NB4 (cell line): ENCODE measurements at regions not wholly inside any gene's neighbourhood (a gene's known extent, or its start where the extent isn't known, plus 50 kb on each side); places are given as distances from the start of the nearest gene placed in this dataset.

ENCODE experiments used
- DNase-seq: peaks from one replicate; pipeline ENCODE4 v3.0.0; 2010; ENCODE audit warnings: low read depth
- H3K4me3 ChIP-seq: one replicate; pipeline ENCODE4 v1.5.1; 2011; ENCODE audit warnings: mild to moderate bottlenecking, low read depth, low read length, moderate library complexity
- MYC ChIP-seq: IDR thresholded peaks from 2 replicates; pipeline ENCODE4 v1.6.1; 2011; ENCODE audit warnings: low read depth, low read length
- POLR2A ChIP-seq: IDR thresholded peaks from 2 replicates; pipeline ENCODE4 v1.6.1; 2011; ENCODE audit warnings: mild to moderate bottlenecking; ENCODE audit not compliant: insufficient read length; ENCODE audit errors: extremely low read depth
- TF ChIP-seq, protein P1 (sequence below): IDR thresholded peaks from one replicate; pipeline ENCODE4 v1.5.1; 2012; ENCODE audit warnings: low read depth, low read length
- TF ChIP-seq, protein P2 (sequence below): IDR thresholded peaks from 2 replicates; pipeline ENCODE4 v1.6.1; 2011; ENCODE audit warnings: low read depth, low read length

DNA sequence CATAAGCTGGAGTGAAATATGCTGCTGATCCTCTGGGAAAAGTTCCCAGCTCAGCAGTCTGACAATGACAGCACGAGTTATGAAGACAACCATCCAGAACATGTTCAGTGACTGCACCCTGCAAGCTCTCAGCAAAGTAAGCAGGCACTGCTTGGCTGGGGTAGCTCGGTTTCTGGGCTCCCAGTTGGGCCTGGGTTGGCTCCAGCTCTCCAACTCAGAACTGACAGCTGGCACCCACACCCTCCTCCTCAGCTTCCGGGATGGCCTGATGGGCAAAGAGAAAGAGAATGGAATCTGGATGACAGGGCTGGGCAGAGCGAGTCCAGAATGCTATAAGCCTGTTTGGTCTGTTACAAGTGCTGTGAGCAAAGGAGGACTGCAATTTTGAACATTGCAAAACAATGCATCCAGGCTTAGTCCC, 185.0 kb downstream of the CSNK1G3 start:
- no peak overlapping the region for H3K4me3 ChIP-seq
- TF ChIP-seq MYC: no peak
- TF ChIP-seq, protein P1, sequence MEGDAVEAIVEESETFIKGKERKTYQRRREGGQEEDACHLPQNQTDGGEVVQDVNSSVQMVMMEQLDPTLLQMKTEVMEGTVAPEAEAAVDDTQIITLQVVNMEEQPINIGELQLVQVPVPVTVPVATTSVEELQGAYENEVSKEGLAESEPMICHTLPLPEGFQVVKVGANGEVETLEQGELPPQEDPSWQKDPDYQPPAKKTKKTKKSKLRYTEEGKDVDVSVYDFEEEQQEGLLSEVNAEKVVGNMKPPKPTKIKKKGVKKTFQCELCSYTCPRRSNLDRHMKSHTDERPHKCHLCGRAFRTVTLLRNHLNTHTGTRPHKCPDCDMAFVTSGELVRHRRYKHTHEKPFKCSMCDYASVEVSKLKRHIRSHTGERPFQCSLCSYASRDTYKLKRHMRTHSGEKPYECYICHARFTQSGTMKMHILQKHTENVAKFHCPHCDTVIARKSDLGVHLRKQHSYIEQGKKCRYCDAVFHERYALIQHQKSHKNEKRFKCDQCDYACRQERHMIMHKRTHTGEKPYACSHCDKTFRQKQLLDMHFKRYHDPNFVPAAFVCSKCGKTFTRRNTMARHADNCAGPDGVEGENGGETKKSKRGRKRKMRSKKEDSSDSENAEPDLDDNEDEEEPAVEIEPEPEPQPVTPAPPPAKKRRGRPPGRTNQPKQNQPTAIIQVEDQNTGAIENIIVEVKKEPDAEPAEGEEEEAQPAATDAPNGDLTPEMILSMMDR: no peak
- TF ChIP-seq, protein P2, sequence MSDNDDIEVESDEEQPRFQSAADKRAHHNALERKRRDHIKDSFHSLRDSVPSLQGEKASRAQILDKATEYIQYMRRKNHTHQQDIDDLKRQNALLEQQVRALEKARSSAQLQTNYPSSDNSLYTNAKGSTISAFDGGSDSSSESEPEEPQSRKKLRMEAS: no peak
- TF ChIP-seq POLR2A: no peak
- peak; percentile 4 for DNase-seq

DNA sequence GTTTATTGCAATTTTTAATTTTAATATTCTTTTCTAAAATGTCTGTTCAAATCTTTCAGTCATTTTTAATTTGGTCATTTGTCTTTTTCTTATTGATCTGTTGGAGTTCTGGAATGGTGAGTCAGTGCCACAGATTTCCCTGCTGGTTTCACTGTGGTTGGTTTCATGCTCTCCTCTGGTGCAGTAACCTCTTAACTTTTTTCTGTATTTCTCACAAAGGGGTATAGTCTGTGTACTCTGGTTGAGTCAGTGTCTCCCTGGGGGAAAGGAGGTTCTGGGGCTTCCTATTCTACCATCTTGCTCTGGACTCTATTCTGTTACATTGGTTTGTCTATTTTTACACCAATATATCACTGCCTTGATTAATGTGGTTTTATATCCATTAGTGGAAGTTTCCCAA, 178.8 kb downstream of the CSNK1G3 start:
- TF ChIP-seq POLR2A (no peak), MYC (no peak)
- TF ChIP-seq, protein P2: no peak
- TF ChIP-seq, protein P1: no peak
- no peak for DNase-seq
- H3K4me3 ChIP-seq: no peak overlapping the region

DNA sequence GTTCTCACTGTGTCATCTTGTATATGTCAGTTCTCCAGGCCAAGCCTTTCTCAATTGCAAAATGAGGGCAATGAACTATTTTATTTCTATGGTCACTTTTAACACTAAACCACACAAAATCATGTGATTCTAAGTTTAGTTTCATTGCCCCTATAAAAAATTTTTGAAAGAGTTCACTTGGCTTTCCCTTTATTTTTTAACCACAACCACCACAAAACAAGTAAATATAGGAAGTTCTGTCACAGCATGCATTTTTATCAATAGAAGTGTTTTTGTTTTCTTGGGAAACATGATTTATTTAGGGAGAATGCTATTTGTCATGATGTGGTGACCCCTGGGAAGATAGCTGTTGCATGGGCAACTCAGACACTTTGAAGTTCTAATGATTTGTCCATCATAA, 169.1 kb downstream of the CSNK1G3 start:
- DNase-seq: no peak
- TF ChIP-seq, protein P1: no peak
- TF ChIP-seq POLR2A (no peak), MYC (no peak)
- TF ChIP-seq, protein P2: no peak
- no peak overlapping the region for H3K4me3 ChIP-seq

DNA sequence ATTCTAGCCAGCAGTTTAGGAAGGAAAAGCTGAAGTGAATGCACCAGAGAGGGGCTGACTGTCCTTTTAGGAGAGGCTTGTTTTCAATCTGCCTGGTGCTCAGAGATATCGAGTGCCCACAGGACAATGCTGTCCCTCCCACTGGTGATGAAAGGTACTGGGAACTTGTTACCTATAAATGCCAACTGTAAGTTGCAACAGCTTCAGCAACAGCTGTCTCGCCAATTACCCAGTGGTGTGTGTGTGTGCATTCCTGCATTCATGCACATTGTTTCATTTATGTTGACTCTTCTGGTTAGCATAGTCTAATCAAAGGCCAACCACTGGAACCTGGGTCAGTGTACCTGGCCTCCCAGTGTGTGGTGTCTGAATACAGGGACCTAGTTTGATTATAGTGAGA, 161.1 kb downstream of the CSNK1G3 start:
- no peak for TF ChIP-seq POLR2A
- no peak for DNase-seq

DNA sequence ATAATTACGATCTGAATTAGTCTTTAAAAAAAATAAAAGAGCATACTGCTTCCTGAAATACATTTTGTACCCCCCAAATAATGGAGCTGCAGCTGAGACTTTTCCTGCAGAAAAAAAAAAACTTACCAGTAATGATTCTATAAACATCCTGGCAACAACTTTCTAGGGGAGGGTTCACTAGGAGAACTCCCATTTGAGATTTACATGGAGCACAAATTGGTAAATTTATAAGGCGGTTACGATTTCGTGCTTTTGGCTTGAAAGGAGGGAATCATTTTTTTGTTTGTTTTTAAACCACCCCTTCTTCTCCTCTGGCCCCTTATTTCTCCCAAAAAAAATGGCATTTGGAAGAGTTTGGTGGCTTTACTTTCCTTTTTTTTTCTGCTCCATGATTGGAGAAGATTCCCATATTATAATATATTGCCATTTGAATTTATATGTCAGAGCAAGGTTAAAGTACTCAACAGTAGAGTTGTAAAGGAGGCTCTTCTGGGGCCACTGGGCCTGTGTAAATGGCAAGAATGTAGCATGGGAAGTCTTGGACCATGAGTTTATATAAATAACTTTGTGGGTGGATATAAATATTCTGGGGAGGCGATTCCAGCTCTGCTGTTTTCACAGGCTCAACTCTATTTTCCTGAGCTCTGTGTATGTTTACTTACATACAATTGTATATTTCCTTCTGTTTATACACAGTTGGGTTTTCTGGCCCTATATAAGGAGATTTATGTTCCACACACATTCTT, 159.9 kb downstream of the CSNK1G3 start:
- no peak for TF ChIP-seq POLR2A
- H3K4me3 ChIP-seq: no peak overlapping the region
- no peak for DNase-seq

More for the DNA sequence above, 161.1 kb downstream of the CSNK1G3 start:
- H3K4me3 ChIP-seq: no peak overlapping the region

DNA sequence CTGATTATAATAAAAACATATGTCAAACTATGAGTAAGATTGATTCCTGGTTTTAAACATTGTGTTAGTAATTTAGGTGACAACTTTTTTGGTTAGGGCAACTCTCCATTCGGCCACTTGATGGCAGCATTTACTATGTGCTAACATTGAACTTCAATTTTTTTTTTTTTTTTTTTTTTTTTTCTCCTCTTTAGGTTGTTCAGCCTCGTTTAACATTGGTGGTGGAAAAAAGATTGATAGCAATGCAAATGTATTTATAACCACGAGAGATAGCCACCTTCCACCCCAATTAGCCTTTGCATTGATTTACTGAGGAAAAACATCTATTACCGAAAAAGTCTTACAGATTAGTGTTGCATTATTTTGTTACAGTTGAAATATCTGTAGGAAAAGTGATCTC, 159.1 kb downstream of the CSNK1G3 start:
- DNase-seq: peak; percentile 45
- TF ChIP-seq, protein P1: peak; percentile 76
- TF ChIP-seq, protein P2: no peak
- H3K4me3 ChIP-seq: no peak overlapping the region
